ENCODE measurements at regions not wholly inside any gene's neighbourhood (a gene's known extent, or its start where the extent isn't known, plus 50 kb on each side); places are given as distances from the start of the nearest gene placed in this dataset.

DNA sequence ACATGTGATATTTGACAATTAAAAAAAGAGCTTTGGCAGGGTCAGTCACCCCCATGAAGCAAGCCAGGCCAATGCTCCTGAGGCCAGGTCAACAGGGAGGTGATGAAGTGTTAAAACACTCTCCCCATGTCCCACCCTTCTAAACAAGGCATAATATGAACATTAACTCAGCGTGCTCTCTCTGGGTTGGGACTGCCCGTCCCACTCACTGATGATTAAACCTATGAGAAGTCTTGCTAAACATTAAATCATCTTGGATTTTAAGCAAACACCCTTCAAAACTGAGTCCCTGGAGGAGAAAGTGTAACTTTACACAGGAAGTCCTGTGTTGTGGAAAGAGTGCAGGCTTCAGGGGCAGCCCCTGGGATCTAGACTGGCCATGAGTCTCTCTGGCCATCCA, 558.5 kb downstream of the CD83 start:
- no peak overlapping the region for H3K4me3 ChIP-seq (ENCODE audit: low read depth, low read length)

DNA sequence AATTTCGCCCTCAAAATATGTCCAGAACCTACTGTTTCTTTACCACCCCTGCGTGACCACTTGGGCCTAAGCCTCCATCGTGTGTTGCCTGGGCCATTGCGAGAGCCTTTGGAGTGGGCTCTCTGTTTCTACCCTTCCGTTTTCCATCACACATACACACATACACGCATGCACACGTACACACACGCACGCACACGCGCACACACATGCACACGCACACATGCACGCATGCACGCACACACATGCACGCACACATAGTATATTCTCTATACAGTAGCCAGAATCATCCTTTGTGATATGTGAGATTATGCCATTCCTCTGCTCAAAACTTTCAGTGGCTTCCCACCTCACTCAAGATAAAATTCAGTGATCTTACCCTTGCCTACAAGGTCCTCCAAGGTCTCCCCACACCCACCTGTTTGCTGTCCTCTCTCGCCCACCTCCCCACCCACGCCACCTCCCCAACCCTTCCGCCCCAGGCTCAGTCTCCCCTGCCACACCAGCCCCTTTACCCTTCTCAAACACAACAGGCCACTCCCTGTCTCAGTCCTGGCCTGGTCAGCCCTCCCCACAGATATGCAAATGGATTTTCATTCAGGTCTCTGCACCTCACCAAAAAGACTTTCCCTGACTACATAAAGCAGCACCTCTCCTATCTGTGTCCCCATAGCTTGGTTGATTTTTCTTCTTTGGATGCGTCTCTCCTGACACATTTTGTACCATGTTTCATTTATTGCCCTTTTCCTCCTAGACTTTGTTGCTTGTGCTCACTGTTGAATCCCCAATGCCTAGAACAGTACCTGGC, 559.6 kb downstream of the CD83 start:
- H3K4me3 ChIP-seq (ENCODE audit: low read depth, low read length): no peak overlapping the region

- no peak overlapping the region for H3K4me3 ChIP-seq (ENCODE audit: low read depth, low read length)
These were observed 564.0 kb upstream of the JARID2 start for GRCh38 chr6:14681699-14682487.

DNA sequence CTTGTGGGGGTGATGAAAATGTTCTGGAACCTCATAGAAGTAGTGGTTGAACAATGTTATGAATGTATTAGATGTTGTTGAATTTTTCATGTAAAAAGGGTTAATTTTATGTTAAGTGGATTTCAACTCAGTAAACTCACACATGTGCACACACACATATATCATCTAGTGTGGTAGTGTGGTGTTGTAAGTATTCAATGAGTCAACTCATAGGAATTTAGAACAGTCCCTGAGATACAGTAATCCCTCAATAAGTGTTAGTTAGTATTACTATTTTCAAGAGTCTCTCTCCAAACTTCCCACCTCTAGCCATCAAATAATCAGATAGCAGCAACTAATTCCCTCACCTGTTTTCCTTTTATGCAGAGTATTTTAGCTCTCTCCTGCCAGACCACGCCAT, 563.1 kb upstream of the JARID2 start:
- no peak overlapping the region for H3K4me3 ChIP-seq (ENCODE audit: low read depth, low read length)

DNA sequence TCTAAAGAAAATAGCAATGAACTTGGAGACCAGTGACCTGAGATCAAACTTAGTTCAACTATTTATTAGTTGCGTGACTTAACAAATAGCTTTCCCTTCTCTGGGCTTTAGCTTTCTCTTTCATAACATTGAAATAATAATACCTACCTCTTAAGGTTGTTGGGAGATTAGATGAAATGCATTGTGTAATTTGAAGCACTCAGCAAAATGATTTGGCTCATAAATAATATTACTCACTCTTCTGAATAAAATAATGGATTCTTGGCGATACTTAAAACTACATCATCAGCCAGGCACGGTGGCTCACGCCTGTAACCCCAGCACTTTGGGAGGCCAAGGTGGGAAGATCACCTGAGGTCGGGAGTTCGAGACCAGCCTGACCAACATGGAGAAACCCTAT, 556.2 kb upstream of the JARID2 start:
- no peak overlapping the region for H3K4me3 ChIP-seq (ENCODE audit: low read depth, low read length)

DNA sequence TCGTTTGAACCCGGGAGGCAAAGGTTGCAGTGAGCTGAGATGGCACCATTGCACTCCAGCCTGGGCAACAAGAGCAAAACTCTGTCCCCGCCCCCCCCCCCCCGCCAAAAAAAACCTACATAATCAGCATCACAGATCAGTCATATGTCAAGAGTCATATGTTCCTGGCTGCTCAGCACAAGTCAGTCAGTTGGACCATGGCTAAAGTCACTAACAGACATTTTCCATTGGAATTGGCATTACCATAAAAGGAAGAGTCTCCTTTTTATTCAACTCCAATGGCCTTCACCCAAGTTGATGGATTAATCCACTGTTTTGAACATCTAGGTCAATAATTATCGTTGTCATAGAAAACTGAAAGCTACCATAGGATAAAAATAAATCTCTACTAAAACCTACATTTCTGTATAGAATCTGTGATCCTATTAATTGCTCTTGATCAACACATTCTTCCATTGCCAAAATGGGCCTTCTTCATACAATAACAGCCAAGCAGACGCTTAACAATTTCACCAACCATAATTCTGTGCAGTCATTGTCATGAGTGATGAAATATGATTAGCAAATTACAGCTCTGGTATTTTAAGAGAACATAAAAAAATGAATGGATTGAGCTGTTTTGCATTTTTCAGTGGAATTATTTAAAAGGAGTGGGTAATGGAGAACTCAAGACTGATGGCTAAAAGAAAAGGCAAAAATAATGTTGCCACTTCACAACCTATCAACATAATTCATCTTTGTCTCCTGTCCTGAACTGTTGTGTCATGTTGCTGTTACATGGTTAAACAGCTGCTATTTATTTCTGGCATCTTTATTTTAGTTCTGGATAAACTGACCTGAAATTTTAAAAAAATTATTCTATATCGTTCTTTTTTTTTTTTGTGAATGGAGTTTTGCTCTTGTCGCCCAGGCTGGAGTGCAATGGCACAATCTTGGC, 555.5 kb upstream of the JARID2 start:
- no peak overlapping the region for H3K4me3 ChIP-seq (ENCODE audit: low read depth, low read length)

DNA sequence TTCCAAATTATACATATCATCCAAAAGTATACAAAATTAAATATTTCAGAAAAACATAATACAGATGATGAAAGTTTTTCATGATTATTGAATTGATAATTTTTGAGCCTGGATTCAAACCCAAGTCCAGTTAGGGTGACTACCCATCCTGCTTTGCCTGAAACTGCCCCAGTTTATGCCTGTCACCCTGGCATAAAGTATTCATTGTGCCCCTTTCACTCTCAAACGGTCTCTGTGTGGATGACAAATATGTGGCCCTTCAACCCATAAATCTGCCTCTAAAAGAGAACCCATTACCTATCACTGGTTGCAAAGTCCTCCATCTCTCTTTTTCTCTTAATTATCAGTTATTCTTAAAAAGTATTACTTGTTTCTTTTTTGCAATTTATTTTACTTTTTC, 553.7 kb upstream of the JARID2 start:
- H3K4me3 ChIP-seq (ENCODE audit: low read depth, low read length): no peak overlapping the region

DNA sequence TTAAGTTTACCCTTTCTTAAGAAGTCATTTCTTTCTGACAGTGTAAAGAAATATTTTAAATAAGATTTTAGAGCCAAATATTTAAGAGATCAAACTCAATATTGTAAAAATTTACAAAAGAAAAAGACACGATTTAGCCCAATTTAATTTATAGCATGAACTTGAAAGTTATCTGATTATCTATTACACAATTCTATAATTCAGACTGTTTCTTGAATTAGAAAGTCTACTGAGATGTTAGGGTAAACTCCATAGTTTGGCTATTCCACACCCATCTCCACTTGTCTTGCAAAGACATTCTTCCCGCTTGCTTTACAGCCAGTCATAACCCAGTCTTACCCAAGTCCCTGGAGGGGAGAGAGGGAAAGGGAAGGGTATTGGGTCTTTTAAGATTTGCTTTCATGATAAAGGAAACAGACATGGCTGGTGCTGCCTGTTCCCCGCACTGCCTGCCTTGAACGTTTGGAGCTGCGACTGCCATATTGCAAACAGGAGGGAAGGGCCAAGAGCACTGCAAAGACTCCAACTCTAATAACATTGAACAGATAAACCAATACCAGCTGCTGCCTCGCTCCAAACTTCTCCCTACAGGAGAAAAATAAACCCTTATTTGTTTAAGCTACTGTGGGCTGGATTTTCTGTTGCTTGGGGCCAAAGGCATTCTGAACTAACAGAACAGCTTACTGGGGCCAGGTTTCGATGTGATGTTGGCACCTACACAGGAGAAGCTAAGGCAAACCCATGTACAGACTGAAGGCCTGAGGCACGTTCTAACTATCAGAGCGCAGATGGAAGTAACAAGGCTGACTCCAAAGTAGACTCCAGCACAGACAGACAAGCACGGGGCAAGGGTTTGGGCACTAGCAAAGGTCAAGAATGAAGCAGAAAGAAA, 552.3 kb upstream of the JARID2 start:
- no peak overlapping the region for H3K4me3 ChIP-seq (ENCODE audit: low read depth, low read length)

- H3K4me3 ChIP-seq (ENCODE audit: low read depth, low read length): no peak overlapping the region
These were observed 551.6 kb upstream of the JARID2 start for GRCh38 chr6:14694308-14694707.

DNA sequence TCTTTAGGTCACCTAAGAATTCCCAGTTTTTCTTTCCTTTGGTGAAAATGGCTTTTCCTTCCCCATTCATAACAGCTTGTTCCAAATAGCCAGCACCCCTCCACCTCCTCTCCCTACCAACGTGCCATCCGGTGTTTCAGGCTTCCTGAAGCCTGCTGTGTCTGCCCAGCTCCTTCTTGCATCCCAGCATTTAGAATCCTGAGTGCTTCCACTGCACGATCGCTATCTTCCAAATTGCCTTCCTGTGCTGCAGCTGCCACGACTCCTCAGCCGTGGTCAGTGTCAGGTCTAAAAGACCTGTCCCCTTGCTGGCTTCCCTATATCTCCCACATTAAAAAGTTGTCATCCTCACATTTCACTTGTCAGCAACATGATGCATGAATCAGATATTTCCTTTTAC, 550.3 kb upstream of the JARID2 start:
- no peak overlapping the region for H3K4me3 ChIP-seq (ENCODE audit: low read depth, low read length)

- H3K4me3 ChIP-seq (ENCODE audit: low read depth, low read length): no peak overlapping the region
These were observed 549.5 kb upstream of the JARID2 start for GRCh38 chr6:14696367-14696766.

DNA sequence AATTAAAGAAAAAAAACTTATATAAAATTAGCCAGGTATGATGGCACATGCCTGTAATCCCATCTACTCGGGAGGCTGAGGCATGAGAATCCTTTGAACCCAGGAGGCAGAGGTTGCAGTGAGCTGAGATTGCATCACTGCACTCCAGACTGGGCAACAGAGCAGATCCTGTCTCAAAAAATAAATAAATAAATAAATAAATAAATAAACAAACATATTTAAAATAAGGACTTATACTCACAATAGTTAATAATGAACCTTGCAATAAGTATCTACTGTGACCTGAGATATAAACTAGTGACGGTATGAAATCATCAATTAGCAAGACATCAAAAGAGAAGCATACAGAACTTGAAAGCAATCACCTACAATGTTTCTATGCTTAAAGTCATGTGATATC, 548.4 kb upstream of the JARID2 start:
- H3K4me3 ChIP-seq (ENCODE audit: low read depth, low read length): no peak overlapping the region

GRCh38 chr6:14699803-14700601, 545.9 kb upstream of the JARID2 start:
- H3K4me3 ChIP-seq (ENCODE audit: low read depth, low read length): no peak overlapping the region

GRCh38 chr6:14701946-14702345, 543.9 kb upstream of the JARID2 start:
- no peak overlapping the region for H3K4me3 ChIP-seq (ENCODE audit: low read depth, low read length)

GRCh38 chr6:14702678-14703077, 543.2 kb upstream of the JARID2 start:
- H3K4me3 ChIP-seq (ENCODE audit: low read depth, low read length): no peak overlapping the region

DNA sequence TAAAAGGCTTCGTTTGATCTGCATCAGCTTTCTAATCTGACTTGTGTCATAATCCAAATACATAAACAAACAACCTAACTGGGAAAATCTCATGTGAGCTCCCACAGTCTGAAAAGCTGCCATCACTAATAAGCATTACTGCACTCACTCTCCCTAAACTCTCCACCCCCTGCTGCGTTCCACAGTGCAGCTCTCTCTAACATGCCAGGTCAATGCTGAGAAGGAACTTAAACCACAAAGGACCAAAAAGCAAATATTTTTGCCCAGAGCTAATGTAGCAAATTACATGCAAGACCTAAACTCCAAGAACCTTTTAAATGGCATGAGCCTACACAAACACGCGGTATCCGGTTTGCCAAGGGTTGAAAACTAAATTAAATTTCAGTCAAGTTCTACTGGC, 542.3 kb upstream of the JARID2 start:
- H3K4me3 ChIP-seq (ENCODE audit: low read depth, low read length): no peak overlapping the region

- no peak overlapping the region for H3K4me3 ChIP-seq (ENCODE audit: low read depth, low read length)
These were observed 541.2 kb upstream of the JARID2 start for GRCh38 chr6:14704383-14705271.

DNA sequence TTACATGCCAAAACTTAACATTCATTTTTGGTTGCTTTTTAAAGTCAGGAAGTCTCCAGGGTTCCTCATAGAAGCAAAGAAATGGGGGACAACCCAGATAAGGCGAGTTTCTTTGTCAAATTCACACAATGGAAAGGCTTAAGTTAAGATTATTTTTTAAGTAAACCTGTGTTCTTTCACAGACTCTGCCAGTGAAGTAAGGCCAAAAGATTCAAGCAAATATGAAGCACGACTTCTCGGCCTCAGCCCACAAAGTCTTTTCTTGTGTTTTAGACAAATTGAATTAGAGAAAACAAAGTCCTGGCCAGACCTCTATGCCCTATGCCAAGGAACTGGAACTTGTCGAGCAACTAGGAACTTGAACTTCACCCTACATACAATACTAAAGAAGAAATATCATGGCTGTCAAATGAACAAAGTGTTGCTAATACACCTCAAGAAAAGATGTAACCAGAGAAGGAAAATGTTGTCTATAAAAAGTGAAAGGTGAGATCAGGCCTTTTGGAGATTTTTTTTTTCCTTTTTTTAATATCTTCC, 540.0 kb upstream of the JARID2 start:
- H3K4me3 ChIP-seq (ENCODE audit: low read depth, low read length): no peak overlapping the region

Data from iPS-11a (cell line).